ENCODE measurements at regions not wholly inside any gene's neighbourhood (a gene's known extent, or its start where the extent isn't known, plus 50 kb on each side); places are given as distances from the start of the nearest gene placed in this dataset.

GRCh38 chr2:123103902-123104301 is 921.2 kb upstream of the CNTNAP5 start:
- TF ChIP-seq POLR2A (IDR thresholded peaks at IDR 0.05; ENCODE audit: low read length) = no peak
- TF ChIP-seq GATA1 (IDR thresholded peaks at IDR 0.05; ENCODE audit: low read depth, low read length) = no peak
